NB4 (cell line): ENCODE measurements at regions not wholly inside any gene's neighbourhood (a gene's known extent, or its start where the extent isn't known, plus 50 kb on each side); places are given as distances from the start of the nearest gene placed in this dataset.
A peak's percentile ranks its signal among the peaks of the same experiment; 100 is the strongest.

ENCODE experiments used
- DNase-seq: peaks from one replicate; pipeline ENCODE4 v3.0.0; 2010; ENCODE audit warnings: low read depth
- H3K4me3 ChIP-seq: one replicate; pipeline ENCODE4 v1.5.1; 2011; ENCODE audit warnings: mild to moderate bottlenecking, low read depth, low read length, moderate library complexity
- CTCF ChIP-seq: IDR thresholded peaks from one replicate; pipeline ENCODE4 v1.5.1; 2012; ENCODE audit warnings: low read depth, low read length
- MYC ChIP-seq: IDR thresholded peaks from 2 replicates; pipeline ENCODE4 v1.6.1; 2011; ENCODE audit warnings: low read depth, low read length
- POLR2A ChIP-seq: IDR thresholded peaks from 2 replicates; pipeline ENCODE4 v1.6.1; 2011; ENCODE audit warnings: mild to moderate bottlenecking; ENCODE audit not compliant: insufficient read length; ENCODE audit errors: extremely low read depth
- TF ChIP-seq, protein P1 (sequence below): IDR thresholded peaks from 2 replicates; pipeline ENCODE4 v1.6.1; 2011; ENCODE audit warnings: low read depth, low read length

DNA sequence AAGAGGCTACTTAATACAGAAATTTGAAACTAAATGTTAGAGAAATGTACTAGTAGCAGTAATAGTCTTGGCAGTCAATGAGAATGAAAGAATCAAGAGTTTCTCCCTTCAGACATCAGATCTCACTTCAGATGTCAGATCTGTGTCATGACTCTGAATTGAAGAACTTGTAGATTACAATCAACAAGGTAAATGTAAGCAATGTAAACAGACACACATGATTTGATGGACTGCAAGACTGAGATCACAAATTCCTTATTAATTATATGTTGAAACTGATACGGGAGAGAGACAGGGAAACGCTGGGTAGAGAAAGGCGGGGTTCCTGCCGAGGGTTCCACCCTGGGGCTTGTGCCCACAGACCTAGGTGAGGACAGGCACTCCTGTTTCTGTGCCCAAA is 65.5 kb upstream of the HHIP start:
- TF ChIP-seq POLR2A (no peak), CTCF (no peak), MYC (no peak)
- TF ChIP-seq, protein P1, sequence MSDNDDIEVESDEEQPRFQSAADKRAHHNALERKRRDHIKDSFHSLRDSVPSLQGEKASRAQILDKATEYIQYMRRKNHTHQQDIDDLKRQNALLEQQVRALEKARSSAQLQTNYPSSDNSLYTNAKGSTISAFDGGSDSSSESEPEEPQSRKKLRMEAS = no peak
- DNase-seq = no peak
- H3K4me3 ChIP-seq = no peak overlapping the region

GRCh38 chr4:144582105-144582850 is 63.7 kb upstream of the HHIP start:
- no peak for DNase-seq
- H3K4me3 ChIP-seq = no peak overlapping the region
- TF ChIP-seq, protein P1 = no peak
- TF ChIP-seq POLR2A = no peak
- TF ChIP-seq MYC = no peak
- no peak for TF ChIP-seq CTCF

DNA sequence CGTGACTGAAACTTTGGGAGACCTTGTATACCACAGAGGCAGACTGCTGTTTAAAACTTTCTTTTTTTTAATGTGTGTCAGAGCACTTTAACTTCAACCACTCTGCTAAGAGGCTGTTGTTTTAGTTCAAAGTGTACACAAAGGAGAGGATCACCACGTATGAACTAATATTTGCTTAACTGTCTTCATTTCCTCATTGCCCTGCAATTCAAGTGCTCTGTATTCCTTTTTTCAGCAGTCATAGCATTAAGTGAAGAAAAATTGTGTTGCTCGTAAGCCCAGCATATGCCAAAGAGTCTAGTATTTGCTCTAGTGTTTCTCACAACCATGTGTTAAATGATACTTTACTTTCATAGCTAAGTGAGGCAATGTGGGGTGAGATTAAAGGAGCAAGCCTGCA is 63.0 kb upstream of the HHIP start:
- TF ChIP-seq, protein P1 = no peak
- TF ChIP-seq POLR2A = no peak
- no peak for TF ChIP-seq MYC
- TF ChIP-seq CTCF = no peak
- no peak for DNase-seq
- H3K4me3 ChIP-seq = no peak overlapping the region

DNA sequence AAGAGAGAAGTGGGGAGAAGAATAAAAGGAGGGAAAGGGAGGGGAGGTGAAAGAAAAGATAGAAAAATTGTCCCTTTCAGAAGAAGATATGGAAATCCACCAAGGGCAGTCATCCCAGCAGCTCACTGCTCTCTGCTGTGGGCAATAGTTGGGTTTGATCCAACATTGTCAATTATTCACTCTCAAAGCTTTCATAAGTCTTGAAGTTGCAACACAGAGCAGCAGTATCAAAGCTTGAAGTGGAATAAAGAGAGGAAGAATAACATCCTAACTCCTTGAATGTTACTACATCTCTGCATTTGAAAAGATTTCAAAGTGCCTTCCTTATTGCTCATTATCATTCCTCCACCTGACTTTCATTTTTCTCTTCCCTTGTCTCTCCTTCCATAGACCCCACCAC is 62.3 kb upstream of the HHIP start:
- TF ChIP-seq, protein P1 = no peak
- TF ChIP-seq MYC (no peak), CTCF (no peak), POLR2A (no peak)
- H3K4me3 ChIP-seq = no peak overlapping the region
- no peak for DNase-seq

DNA sequence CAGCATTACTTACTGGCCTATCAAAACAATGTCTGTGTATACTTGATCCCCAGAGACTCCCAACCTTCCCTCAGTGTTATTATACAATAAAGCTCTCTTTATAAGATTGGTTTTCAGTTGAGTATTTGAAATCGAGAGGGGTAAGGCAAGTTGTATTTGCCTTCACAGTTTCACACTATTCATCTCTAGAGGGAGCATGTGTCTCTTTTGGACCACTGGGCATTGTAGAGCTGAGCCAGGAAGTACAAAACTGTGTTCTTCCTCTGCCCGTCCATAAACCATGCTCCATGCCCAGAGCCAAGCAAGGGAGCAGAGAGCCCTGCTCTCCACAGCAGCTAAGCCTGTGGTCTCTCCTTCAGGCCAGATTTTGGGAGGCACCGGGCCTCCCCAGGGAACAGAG is 61.5 kb upstream of the HHIP start:
- H3K4me3 ChIP-seq = no peak overlapping the region
- peak; percentile 2 for DNase-seq
- TF ChIP-seq POLR2A (no peak), MYC (no peak), CTCF (no peak)
- TF ChIP-seq, protein P1 = no peak

GRCh38 chr4:144589512-144589911 is 56.4 kb upstream of the HHIP start:
- TF ChIP-seq CTCF (no peak), MYC (no peak), POLR2A (no peak)
- TF ChIP-seq, protein P1 = no peak
- no peak for DNase-seq
- no peak overlapping the region for H3K4me3 ChIP-seq
